IPS DF 6.9 (cell line): ENCODE measurements at regions not wholly inside any gene's neighbourhood (a gene's known extent, or its start where the extent isn't known, plus 50 kb on each side); places are given as distances from the start of the nearest gene placed in this dataset.

Experiments used
- DNase-seq: peaks from one replicate; pipeline ENCODE4 v3.0.0-alpha.2; 2013; ENCODE audit warnings: low read depth, low spot score
- H3K27ac ChIP-seq: one replicate; pipeline ENCODE4 v1.5.1; 2013; ENCODE audit warnings: low read length, control low read depth
- H3K27me3 ChIP-seq: 2 replicates; pipeline ENCODE4 v1.6.1; 2013; ENCODE audit warnings: mild to moderate bottlenecking, low read length; ENCODE audit not compliant: control insufficient read depth, insufficient read depth
- H3K36me3 ChIP-seq: 2 replicates; pipeline ENCODE4 v1.6.1; 2013; ENCODE audit warnings: low read length; ENCODE audit not compliant: control insufficient read depth, insufficient read depth
- H3K4me1 ChIP-seq: 2 replicates; pipeline ENCODE4 v1.6.1; 2013; ENCODE audit warnings: low read length; ENCODE audit not compliant: control insufficient read depth, insufficient read depth
- H3K4me3 ChIP-seq: 2 replicates; pipeline ENCODE4 v1.5.1; 2013; ENCODE audit warnings: mild to moderate bottlenecking, low read length
- H3K9me3 ChIP-seq: 2 replicates; pipeline ENCODE4 v1.6.1; 2013; ENCODE audit warnings: low read length, inconsistent platforms; ENCODE audit not compliant: control insufficient read depth, insufficient read depth
- WGBS: extraction: QIAGEN DNeasy Blood & Tissue Kit; methylation state at CpG from one replicate; pipeline ENCODE4 v1.1.7; 2013; ENCODE audit warnings: mixed read lengths, missing lambda C conversion rate; ENCODE audit not compliant: insufficient read length, insufficient coverage; 5-methylcytosine and 5-hydroxymethylcytosine counted together

DNA sequence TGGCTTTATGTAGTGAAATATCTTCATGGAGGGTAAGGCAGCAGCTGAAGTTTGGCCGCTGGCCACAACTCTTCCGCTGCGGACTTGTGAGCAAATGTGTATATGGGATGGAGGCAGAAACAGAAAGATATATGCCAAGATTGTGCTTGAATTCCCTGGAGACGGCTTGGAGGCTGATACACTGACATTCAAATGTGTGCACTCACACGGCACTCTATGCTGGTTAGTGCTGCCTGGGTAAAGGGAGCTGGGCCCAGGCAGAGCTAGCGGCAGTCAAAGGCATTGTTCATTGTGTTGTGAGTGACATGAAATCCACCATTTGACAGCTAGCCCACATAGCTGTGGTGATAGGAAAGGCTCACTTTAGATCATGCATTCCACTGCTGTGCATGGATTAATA is 202.7 kb downstream of the CLIC5 start:
- H3K36me3 ChIP-seq, result no peaks in the 10 kb centered on the region
- no peak overlapping the region for H3K27ac ChIP-seq
- no peaks in the 10 kb centered on the region for H3K27me3 ChIP-seq
- H3K4me1 ChIP-seq, result no peaks in the 10 kb centered on the region
- H3K9me3 ChIP-seq, result no peaks in the 10 kb centered on the region
- H3K4me3 ChIP-seq, result no peak overlapping the region
- no peak for DNase-seq
- WGBS, result no CpG with 5 or more reads among the region's 6 CpGs

DNA sequence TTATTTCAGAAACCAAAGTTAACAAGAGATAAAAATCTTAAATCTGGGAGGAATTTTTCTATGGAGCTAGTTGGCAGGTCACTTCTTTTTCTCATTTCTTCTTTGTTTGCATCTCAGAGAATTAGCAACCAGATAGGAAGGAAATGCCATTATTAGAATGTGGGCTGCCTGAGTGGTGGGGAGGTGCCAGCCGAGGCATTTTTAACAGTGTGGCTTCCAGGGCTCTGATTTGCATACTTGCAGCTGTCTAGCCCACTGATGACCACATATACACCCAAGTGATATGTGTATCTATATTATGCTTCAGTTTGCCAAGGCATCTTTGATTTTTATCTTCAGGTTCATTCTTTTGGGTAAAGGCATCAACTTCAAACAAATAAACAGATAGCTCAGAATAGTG is 206.7 kb downstream of the CLIC5 start:
- Histone ChIP-seq H3K27me3 (no peaks in the 10 kb centered on the region), H3K36me3 (no peaks in the 10 kb centered on the region), H3K27ac (no peak overlapping the region), H3K9me3 (no peaks in the 10 kb centered on the region), H3K4me1 (no peaks in the 10 kb centered on the region), H3K4me3 (no peak overlapping the region)
- no peak for DNase-seq
- no CpG with 5 or more reads among the region's 1 CpG for WGBS

DNA sequence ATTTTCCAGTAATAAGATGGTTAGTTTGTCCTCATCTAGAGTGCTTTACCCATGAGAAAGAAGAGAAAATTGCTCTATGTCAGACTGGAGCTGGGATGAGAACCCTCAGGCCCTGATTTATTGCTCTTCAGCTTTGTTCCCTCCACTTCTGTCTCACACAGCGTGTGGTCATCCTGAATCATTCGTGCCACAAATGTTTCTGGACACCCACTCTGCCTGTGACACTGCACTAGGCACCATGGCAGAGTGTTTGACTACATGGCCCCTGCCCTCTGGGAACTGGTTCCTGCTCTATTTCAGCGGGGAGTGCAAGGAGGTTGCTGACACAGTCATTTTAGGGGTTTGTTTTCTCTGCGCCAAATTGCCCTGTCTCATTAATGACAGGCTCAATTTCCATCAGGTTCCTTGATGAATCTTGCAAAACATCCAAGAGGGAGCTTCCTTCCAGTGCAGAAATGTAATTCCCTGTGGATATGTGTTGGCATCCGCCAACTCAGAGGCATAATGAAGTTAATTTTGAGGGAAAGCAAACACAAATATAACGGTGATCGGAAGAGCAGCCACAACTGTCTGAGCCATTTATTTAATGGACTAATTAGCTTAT is 207.5 kb downstream of the CLIC5 start:
- no peak for DNase-seq
- no peaks in the 10 kb centered on the region for H3K9me3 ChIP-seq
- H3K4me1 ChIP-seq, result no peaks in the 10 kb centered on the region
- H3K4me3 ChIP-seq, result no peak overlapping the region
- H3K27me3 ChIP-seq, result no peaks in the 10 kb centered on the region
- no peaks in the 10 kb centered on the region for H3K36me3 ChIP-seq
- no CpG with 5 or more reads among the region's 7 CpGs for WGBS
- no peak overlapping the region for H3K27ac ChIP-seq

DNA sequence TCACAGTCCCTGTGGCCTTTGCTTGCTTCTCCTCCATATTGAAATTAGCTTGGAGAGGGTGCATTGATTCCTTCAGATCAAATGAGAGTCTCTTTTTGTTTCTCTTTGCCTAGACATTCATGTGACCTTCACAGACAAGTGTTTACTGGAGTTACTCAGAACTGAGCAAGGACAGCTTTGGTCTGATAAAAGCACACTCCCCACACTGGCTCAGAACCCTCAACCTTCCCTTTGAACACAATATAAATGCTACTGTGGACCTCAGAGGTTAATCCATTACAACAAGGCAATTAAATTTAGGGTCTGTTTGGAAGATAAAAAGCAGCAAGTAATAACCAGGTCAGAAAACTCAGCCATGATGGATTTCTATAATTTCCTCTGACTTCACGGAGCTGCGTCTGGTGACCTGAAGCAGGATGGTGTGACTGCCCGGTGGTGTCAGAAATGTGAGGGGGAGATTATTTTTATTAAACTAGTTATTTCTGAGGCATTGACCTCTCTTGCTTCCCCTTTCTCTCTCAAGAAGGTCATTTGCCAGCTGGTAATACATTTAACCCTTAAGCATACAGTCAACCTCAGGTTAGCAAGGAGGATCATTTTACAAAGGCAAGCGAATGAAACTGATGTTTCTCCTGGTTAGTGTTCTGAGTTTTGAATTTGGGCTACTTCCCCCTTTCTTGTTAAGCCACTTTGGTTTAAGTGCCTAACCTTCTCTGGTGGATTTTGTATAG is 208.2 kb downstream of the CLIC5 start:
- no peak overlapping the region for H3K27ac ChIP-seq
- no peaks in the 10 kb centered on the region for H3K36me3 ChIP-seq
- H3K9me3 ChIP-seq, result no peaks in the 10 kb centered on the region
- no CpG with 5 or more reads among the region's 4 CpGs for WGBS
- DNase-seq, result no peak
- no peaks in the 10 kb centered on the region for H3K4me1 ChIP-seq
- no peak overlapping the region for H3K4me3 ChIP-seq
- no peaks in the 10 kb centered on the region for H3K27me3 ChIP-seq

DNA sequence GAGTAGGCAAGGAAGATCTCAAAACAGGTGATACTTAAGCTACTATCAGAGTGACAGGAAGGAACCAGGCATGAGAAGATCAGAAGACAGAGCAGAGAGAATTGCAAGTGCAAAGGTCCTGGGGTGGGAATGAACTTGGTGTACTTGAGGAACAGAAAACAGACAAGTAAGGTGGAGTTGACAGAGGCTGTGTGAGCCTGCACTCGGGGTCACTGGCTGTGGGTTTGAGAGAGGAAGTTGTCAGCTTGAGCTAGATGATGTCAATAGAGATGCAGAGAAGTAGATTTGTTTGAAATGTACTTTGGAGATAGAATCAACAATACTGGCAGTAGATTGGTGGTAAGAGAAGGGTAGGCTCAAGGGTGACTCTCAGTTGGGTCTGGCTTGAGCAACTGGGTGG is 209.5 kb downstream of the CLIC5 start:
- Histone ChIP-seq H3K36me3 (no peaks in the 10 kb centered on the region), H3K9me3 (no peaks in the 10 kb centered on the region), H3K4me3 (no peak overlapping the region), H3K4me1 (no peaks in the 10 kb centered on the region), H3K27me3 (no peaks in the 10 kb centered on the region), H3K27ac (no peak overlapping the region)
- DNase-seq, result no peak
- WGBS, result no CpG with 5 or more reads among the region's 1 CpG

DNA sequence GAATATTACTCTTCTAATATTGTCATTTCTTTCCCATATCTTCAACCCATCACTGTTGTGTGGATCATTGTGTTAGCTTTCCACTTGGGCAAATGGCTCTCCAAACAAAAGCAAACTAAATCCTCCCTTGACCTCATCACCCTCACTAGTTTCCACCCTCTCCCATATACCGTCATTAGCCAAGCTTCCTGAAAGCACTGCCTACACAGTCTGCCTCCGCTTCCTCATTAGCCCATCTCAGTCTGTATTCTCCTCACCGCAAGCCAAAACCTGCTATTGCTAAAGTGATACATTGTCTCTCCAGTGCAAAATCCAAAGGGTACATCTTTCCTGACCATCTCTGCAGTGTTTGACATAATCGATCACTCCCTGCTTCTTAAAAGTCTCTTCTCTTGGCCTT is 212.6 kb downstream of the CLIC5 start:
- WGBS, result no CpG with 5 or more reads among the region's 4 CpGs
- Histone ChIP-seq H3K4me1 (no peaks in the 10 kb centered on the region), H3K4me3 (no peak overlapping the region), H3K36me3 (no peaks in the 10 kb centered on the region), H3K27me3 (no peaks in the 10 kb centered on the region), H3K9me3 (no peaks in the 10 kb centered on the region), H3K27ac (no peak overlapping the region)
- no peak for DNase-seq

DNA sequence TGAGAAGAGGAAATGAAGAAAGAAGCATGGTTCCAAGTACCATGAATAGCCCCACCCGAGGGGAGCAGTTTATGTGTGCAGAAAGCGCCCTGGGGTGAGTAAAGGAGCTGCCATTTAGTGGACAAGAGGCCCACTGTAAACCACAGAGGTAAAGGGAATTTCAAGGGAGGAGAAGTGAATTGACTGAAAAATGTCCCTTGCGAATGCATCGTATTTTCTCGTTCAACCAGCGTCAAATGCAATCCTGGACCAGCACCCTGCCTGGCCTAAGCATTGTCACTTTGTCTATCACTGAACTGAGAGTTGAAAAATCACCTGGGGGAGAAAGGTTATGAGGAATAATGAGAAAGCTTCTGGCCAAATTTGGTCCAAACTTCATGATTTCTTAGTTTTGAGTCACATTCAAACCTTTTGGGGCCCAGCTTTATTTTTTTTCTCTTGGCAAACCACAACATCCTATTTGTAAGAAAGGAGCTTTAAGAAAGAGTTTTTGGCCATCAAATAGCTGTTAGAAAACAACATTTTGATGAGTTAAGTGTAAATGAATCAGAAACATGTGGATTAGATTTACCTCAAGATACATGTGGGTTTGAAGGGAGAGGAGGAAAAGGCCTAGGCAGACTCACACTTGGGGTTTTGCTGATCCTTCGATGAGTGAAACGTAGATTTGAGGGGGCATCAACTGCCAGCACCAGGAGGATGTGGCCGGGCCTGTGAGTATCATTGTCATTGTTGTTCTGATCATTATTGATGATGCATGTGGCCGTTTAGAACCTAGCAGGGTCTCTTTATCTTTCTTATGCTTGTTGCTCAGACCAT is 214.0 kb downstream of the CLIC5 start:
- Histone ChIP-seq H3K4me3 (no peak overlapping the region), H3K27ac (no peak overlapping the region), H3K27me3 (no peaks in the 10 kb centered on the region), H3K4me1 (no peaks in the 10 kb centered on the region), H3K9me3 (no peaks in the 10 kb centered on the region), H3K36me3 (no peaks in the 10 kb centered on the region)
- no peak for DNase-seq
- WGBS, result no CpG with 5 or more reads among the region's 10 CpGs

DNA sequence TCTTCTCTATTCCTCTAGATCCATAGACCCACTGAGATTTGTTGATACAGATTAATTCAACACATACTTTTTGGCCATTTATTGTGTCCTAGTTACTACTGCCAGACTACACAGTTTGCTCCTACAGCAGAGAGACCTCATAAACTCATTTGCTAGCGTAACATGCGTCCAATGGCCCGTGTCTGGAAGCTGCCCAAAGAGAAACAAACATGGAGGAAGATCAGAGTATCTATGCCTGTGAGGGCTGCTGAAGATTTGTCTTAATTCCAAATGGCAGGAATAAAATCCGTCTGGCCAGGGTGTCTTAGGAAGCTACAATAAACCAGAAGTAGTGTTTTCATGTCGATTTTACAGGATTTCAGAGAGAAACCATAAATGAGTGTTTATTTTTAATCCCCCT is 214.7 kb downstream of the CLIC5 start:
- no peak overlapping the region for H3K4me3 ChIP-seq
- no peaks in the 10 kb centered on the region for H3K9me3 ChIP-seq
- DNase-seq, result no peak
- WGBS, result no CpG with 5 or more reads among the region's 5 CpGs
- no peaks in the 10 kb centered on the region for H3K4me1 ChIP-seq
- H3K36me3 ChIP-seq, result no peaks in the 10 kb centered on the region
- no peaks in the 10 kb centered on the region for H3K27me3 ChIP-seq
- no peak overlapping the region for H3K27ac ChIP-seq

DNA sequence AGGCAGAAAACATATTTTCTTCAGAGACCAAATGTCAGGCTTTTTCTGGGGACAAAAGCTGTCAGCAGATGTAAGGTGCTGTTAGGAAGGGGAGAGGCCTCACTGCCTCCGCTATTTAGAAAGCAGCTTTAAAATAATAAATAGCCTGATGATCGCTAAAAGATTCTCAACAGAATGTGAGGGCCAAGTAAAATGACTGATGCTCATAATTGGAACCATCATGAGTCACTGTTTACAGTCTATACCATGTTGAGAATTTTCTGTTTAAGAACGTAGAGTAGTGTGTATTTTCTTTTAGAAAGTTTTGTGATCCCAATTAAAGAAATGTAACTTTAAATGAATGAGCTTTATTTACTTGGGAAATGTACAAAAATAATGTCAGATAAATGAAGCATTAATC is 220.0 kb downstream of the CLIC5 start:
- Histone ChIP-seq H3K4me3 (no peak overlapping the region), H3K9me3 (no peaks in the 10 kb centered on the region), H3K36me3 (no peaks in the 10 kb centered on the region), H3K27ac (no peak overlapping the region), H3K27me3 (no peaks in the 10 kb centered on the region), H3K4me1 (no peaks in the 10 kb centered on the region)
- no peak for DNase-seq
- no CpG with 5 or more reads among the region's 3 CpGs for WGBS

DNA sequence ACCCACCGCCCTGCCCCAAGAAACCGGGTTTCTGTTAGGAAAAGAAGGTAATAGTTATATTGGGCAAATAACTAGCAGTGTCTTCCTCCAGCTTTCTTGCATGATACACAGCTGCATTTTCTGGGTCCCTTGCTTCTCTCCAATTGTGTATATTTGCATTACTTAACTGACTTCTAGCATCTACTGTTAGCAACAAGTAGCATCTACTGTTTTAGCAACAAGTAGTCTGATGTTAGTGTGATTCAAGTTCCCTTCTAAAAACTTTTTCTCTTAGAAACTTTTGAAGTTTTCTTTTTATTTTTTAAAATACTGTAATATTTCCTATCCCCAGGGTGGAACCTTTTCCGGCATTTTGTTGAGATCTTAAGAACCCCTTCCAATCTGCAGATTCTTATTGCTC is 221.2 kb downstream of the CLIC5 start:
- DNase-seq, result no peak
- H3K27me3 ChIP-seq, result no peaks in the 10 kb centered on the region
- H3K36me3 ChIP-seq, result no peaks in the 10 kb centered on the region
- no peaks in the 10 kb centered on the region for H3K9me3 ChIP-seq
- H3K4me3 ChIP-seq, result no peak overlapping the region
- no peaks in the 10 kb centered on the region for H3K4me1 ChIP-seq
- H3K27ac ChIP-seq, result no peak overlapping the region
- no CpG with 5 or more reads among the region's 3 CpGs for WGBS
